ENCODE measurements at regions not wholly inside any gene's neighbourhood (a gene's known extent, or its start where the extent isn't known, plus 50 kb on each side); places are given as distances from the start of the nearest gene placed in this dataset.

GRCh38 chr3:64830681-64831080 is 142.9 kb upstream of the ADAMTS9 start:
- Histone ChIP-seq H3K36me3 (no peaks in the 10 kb centered on the region), H3K4me3 (no peak overlapping the region)

DNA sequence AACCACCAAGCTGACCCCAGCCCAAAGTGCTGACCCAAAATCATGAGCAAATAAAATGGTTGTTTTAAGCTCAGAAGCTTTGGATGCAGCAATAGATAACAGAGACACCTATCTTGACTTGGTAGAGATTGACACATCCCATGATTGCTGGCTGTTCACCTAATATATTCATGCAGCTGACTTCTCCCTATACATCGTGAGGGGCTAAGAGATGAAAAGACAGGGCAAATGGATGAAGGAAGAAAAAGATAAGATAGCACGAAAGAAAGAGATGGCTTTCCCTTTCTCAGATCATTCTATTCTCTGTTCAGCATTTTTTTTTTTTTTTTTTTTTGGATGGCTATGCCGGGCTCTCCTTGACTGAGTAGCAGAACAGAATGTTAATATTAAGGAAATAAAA is 141.5 kb upstream of the ADAMTS9 start:
- H3K4me3 ChIP-seq, result no peak overlapping the region
- no peaks in the 10 kb centered on the region for H3K36me3 ChIP-seq
- H3K4me1 ChIP-seq (ENCODE audit: low read depth), result peaks cover 5% of the 10 kb centered on the region
- DNase-seq (ENCODE audit: low read depth in 1 of 2, low spot score in 1 of 2), result no peak
- no peaks in the 10 kb centered on the region for H3K9me3 ChIP-seq (ENCODE audit: low read depth)
- H3K27me3 ChIP-seq, result no peaks in the 10 kb centered on the region
- no peak for TF ChIP-seq CTCF (IDR thresholded peaks at IDR 0.05; ENCODE audit: low read depth, low read length)
- H3K27ac ChIP-seq, result no peak overlapping the region

More at GRCh38 chr3:64830681-64831080, 142.9 kb upstream of the ADAMTS9 start:
- no peak overlapping the region for H3K27ac ChIP-seq
- H3K9me3 ChIP-seq (ENCODE audit: low read depth), result no peaks in the 10 kb centered on the region
- no peak for TF ChIP-seq CTCF (IDR thresholded peaks at IDR 0.05; ENCODE audit: low read depth, low read length)
- no peaks in the 10 kb centered on the region for H3K27me3 ChIP-seq
- H3K4me1 ChIP-seq (ENCODE audit: low read depth), result peaks cover 5% of the 10 kb centered on the region
- DNase-seq (ENCODE audit: low read depth in 1 of 2, low spot score in 1 of 2), result no peak

DNA sequence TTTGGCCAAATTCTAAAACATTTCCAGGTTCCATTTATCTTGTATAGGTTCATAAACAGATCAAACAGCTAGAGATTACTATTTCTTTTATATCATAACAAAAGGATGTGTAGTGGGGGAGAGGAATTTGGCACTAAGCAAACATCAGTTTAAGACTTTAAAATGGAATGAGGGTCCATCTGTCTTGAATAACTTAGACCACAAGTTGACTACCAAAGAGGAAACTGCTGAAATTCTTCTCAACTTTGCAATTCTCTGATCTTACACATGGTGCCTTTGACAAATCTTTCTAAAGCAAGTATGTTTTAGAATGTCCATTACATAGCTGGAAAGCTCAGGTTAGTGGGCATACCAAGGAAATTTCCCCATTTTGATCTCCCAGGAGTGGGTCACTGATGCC is 140.5 kb upstream of the ADAMTS9 start:
- Histone ChIP-seq H3K4me3 (no peak overlapping the region), H3K36me3 (no peaks in the 10 kb centered on the region), H3K4me1 (ENCODE audit: low read depth) (peaks cover 6% of the 10 kb centered on the region), H3K9me3 (ENCODE audit: low read depth) (no peaks in the 10 kb centered on the region), H3K27ac (no peak overlapping the region), H3K27me3 (no peaks in the 10 kb centered on the region)
- no peak for DNase-seq (ENCODE audit: low read depth in 1 of 2, low spot score in 1 of 2)
- no peak for TF ChIP-seq CTCF (IDR thresholded peaks at IDR 0.05; ENCODE audit: low read depth, low read length)

DNA sequence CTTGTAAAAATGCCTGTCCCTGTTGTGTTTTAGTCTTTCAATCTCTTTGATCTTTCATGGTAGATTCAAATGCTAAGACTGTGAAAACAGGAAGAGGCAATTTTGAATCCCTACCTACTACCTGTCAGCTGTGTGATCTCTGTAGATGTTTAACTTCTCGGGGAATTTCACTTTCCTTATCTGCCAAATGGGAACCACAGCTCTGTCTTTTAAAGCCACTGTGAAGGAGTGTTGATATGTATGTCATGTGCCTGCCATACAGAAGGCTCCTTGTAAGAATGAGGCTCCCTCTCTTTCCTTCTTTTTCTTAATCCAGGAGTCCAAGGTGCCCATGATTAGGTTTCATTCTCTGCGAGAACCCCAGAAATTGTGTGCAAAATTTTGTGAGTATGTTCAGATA is 139.6 kb upstream of the ADAMTS9 start:
- no peak for TF ChIP-seq CTCF (IDR thresholded peaks at IDR 0.05; ENCODE audit: low read depth, low read length)
- no peak for DNase-seq (ENCODE audit: low read depth in 1 of 2, low spot score in 1 of 2)

DNA sequence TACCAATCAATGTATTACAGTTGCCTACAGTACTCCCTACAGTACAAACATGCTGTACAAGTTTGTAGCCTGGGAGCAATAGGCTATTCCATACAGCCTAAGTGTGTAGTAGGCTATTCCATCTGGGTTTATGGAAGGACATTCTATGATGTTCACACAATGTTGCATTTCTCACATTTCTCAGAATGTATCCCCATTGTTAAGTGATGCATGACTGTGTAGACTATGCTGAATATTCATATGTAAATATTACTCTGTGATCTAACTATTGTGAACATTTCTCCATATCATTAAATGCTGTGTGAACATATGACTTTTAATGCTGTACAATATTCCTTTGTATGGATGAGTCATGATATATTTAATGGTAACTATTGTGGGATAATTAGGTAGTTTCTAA is 139.2 kb upstream of the ADAMTS9 start:
- Histone ChIP-seq H3K27me3 (no peaks in the 10 kb centered on the region), H3K9me3 (ENCODE audit: low read depth) (no peaks in the 10 kb centered on the region), H3K4me3 (no peak overlapping the region), H3K27ac (no peak overlapping the region), H3K4me1 (ENCODE audit: low read depth) (peaks cover 8% of the 10 kb centered on the region), H3K36me3 (no peaks in the 10 kb centered on the region)
- no peak for TF ChIP-seq CTCF (IDR thresholded peaks at IDR 0.05; ENCODE audit: low read depth, low read length)
- no peak for DNase-seq (ENCODE audit: low read depth in 1 of 2, low spot score in 1 of 2)

More for the DNA sequence above, 139.6 kb upstream of the ADAMTS9 start:
- Histone ChIP-seq H3K9me3 (ENCODE audit: low read depth) (no peaks in the 10 kb centered on the region), H3K27me3 (no peaks in the 10 kb centered on the region), H3K36me3 (no peaks in the 10 kb centered on the region), H3K27ac (no peak overlapping the region), H3K4me1 (ENCODE audit: low read depth) (peaks cover 8% of the 10 kb centered on the region), H3K4me3 (no peak overlapping the region)
